ENCODE measurements at regions not wholly inside any gene's neighbourhood (a gene's known extent, or its start where the extent isn't known, plus 50 kb on each side); places are given as distances from the start of the nearest gene placed in this dataset.
"Not testable (repeated sequence)": the region's sequence is repeated elsewhere in the genome, so short reads cannot be mapped to it uniquely, and the experiment has no call there.

- DNase-seq, result peak in 1 of 2 experiments; percentile 45
These were observed 101.7 kb upstream of the SOX21 start for GRCh38 chr13:94813920-94814475.

GRCh38 chr13:94811753-94812152, 99.4 kb upstream of the SOX21 start:
- no peak for DNase-seq

- DNase-seq, result no peak
These were observed 88.1 kb upstream of the SOX21 start for GRCh38 chr13:94800423-94800822.

GRCh38 chr13:94799299-94799698, 87.0 kb upstream of the SOX21 start:
- DNase-seq, result no peak

- no peak for DNase-seq
These were observed 86.4 kb upstream of the SOX21 start for GRCh38 chr13:94798738-94799137.

GRCh38 chr13:94795292-94795691, 82.9 kb upstream of the SOX21 start:
- no peak for DNase-seq

GRCh38 chr13:94786246-94786645, 73.9 kb upstream of the SOX21 start:
- DNase-seq, result not testable (repeated sequence)

- DNase-seq, result no peak
These were observed 71.7 kb upstream of the SOX21 start for GRCh38 chr13:94784066-94784465.

GRCh38 chr13:94783489-94783888, 71.1 kb upstream of the SOX21 start:
- no peak for DNase-seq

GRCh38 chr13:94780421-94780820, 68.1 kb upstream of the SOX21 start:
- no peak for DNase-seq

GRCh38 chr13:94778986-94779385, 66.6 kb upstream of the SOX21 start:
- DNase-seq, result no peak

- no peak for DNase-seq
These were observed 66.2 kb upstream of the SOX21 start for GRCh38 chr13:94778585-94778984.

GRCh38 chr13:94776956-94777355, 64.6 kb upstream of the SOX21 start:
- DNase-seq, result no peak

- DNase-seq, result no peak
These were observed 64.0 kb upstream of the SOX21 start for GRCh38 chr13:94776300-94776699.

GRCh38 chr13:94765814-94766213, 53.5 kb upstream of the SOX21 start:
- DNase-seq, result no peak

- DNase-seq, result no peak
These were observed 52.4 kb upstream of the SOX21 start for GRCh38 chr13:94764576-94765321.
